Peyer's patch (tissue), 4 donors: ENCODE measurements at regions not wholly inside any gene's neighbourhood (a gene's known extent, or its start where the extent isn't known, plus 50 kb on each side); places are given as distances from the start of the nearest gene placed in this dataset.
"Not testable (repeated sequence)": the region's sequence is repeated elsewhere in the genome, so short reads cannot be mapped to it uniquely, and the experiment has no call there.

Source experiments
- DNase-seq, 3 donors: peaks; one replicate each; pipeline ENCODE4 v3.0.0-alpha.2; 2017 to 2019
- H3K27ac ChIP-seq, 4 donors: fragments of 200-600 bp; sonication (generic); one replicate each; pipeline ENCODE4 v1.5.1; 2016 to 2019
- H3K27me3 ChIP-seq, 2 donors: fragments of 200-600 bp; sonication (generic); one replicate each; pipeline ENCODE4 v1.5.1; 2019
- H3K36me3 ChIP-seq, 3 donors: fragments of 200-600 bp; sonication (generic); one replicate each; pipeline ENCODE4 v1.5.1; 2016 to 2019
- H3K4me1 ChIP-seq, 4 donors: fragments of 200-600 bp; sonication (generic); one replicate each; pipeline ENCODE4 v1.5.1; 2016 to 2019
- H3K4me3 ChIP-seq, 4 donors: fragments of 200-600 bp; sonication (generic); 1 replicate in 3 of 4; 2 replicates in 1 of 4; pipeline ENCODE4 v1.5.1; 2016 to 2019; ENCODE audit warnings: mild to moderate bottlenecking in 1 of 4
- H3K9me3 ChIP-seq, 4 donors: fragments of 200-600 bp; sonication (generic); one replicate each; pipeline ENCODE4 v1.5.1; 2016 to 2019; ENCODE audit warnings: mild to moderate bottlenecking in 1 of 4
- CTCF ChIP-seq, 6 experiments: fragments of 450-650 bp in 4 of 6; fragments of 200-600 bp in 2 of 6; sonication (generic) in 1 of 6; IDR thresholded peaks; one replicate each; pipeline ENCODE4 v1.5.1; 2017 to 2019; ENCODE audit warnings: antibody characterized with exemption in 6 of 6, mild to moderate bottlenecking in 3 of 6, moderate library complexity in 1 of 6
- POLR2A ChIP-seq, 2 donors: fragments of 450-650 bp; IDR thresholded peaks; one replicate each; pipeline ENCODE4 v1.5.1; 2017; ENCODE audit warnings: antibody characterized with exemption in 2 of 2, mild to moderate bottlenecking in 2 of 2, moderate library complexity in 2 of 2

GRCh38 chr5:104023739-104024138 lies 461.1 kb upstream of the NUDT12 start:
- no peak for TF ChIP-seq POLR2A (IDR thresholded peaks at IDR 0.05)
- no peak for TF ChIP-seq CTCF (IDR thresholded peaks at IDR 0.05)
- no peak for DNase-seq

GRCh38 chr5:104019956-104020355 lies 457.4 kb upstream of the NUDT12 start:
- no peaks in the 10 kb centered on the region for H3K36me3 ChIP-seq
- TF ChIP-seq POLR2A (IDR thresholded peaks at IDR 0.05) (no peak), CTCF (IDR thresholded peaks at IDR 0.05) (no peak)
- no peaks in the 10 kb centered on the region for H3K9me3 ChIP-seq
- no peak overlapping the region for H3K27ac ChIP-seq
- no peaks in the 10 kb centered on the region for H3K27me3 ChIP-seq
- no peak for DNase-seq
- H3K4me1 ChIP-seq: no peaks in the 10 kb centered on the region
- no peak overlapping the region for H3K4me3 ChIP-seq

More at GRCh38 chr5:104023739-104024138, 461.1 kb upstream of the NUDT12 start:
- no peaks in the 10 kb centered on the region for H3K9me3 ChIP-seq
- H3K4me3 ChIP-seq: no peak overlapping the region
- no peaks in the 10 kb centered on the region for H3K36me3 ChIP-seq
- no peaks in the 10 kb centered on the region for H3K4me1 ChIP-seq
- H3K27me3 ChIP-seq: no peaks in the 10 kb centered on the region
- H3K27ac ChIP-seq: no peak overlapping the region

- no peaks in the 10 kb centered on the region for H3K4me1 ChIP-seq
- H3K27me3 ChIP-seq: no peaks in the 10 kb centered on the region
- no peak overlapping the region for H3K27ac ChIP-seq
- no peak for DNase-seq
- TF ChIP-seq CTCF (IDR thresholded peaks at IDR 0.05): no peak
- no peak for TF ChIP-seq POLR2A (IDR thresholded peaks at IDR 0.05)
- no peaks in the 10 kb centered on the region for H3K9me3 ChIP-seq
- no peak overlapping the region for H3K4me3 ChIP-seq
- H3K36me3 ChIP-seq: no peaks in the 10 kb centered on the region
Observed at GRCh38 chr5:104018299-104018698, 455.7 kb upstream of the NUDT12 start.

- no peaks in the 10 kb centered on the region for H3K9me3 ChIP-seq
- H3K36me3 ChIP-seq: no peaks in the 10 kb centered on the region
- H3K4me3 ChIP-seq: no peak overlapping the region
- no peaks in the 10 kb centered on the region for H3K27me3 ChIP-seq
- TF ChIP-seq CTCF (IDR thresholded peaks at IDR 0.05) (no peak), POLR2A (IDR thresholded peaks at IDR 0.05) (no peak)
- no peaks in the 10 kb centered on the region for H3K4me1 ChIP-seq
- DNase-seq: no peak
- no peak overlapping the region for H3K27ac ChIP-seq
Observed at GRCh38 chr5:104016646-104017045, 454.1 kb upstream of the NUDT12 start.

- TF ChIP-seq POLR2A (IDR thresholded peaks at IDR 0.05) (no peak), CTCF (IDR thresholded peaks at IDR 0.05) (no peak)
- Histone ChIP-seq H3K27ac (no peak overlapping the region), H3K4me3 (no peak overlapping the region), H3K4me1 (no peaks in the 10 kb centered on the region), H3K9me3 (no peaks in the 10 kb centered on the region), H3K27me3 (no peaks in the 10 kb centered on the region), H3K36me3 (no peaks in the 10 kb centered on the region)
- no peak for DNase-seq
Observed at GRCh38 chr5:104015765-104016164, 453.2 kb upstream of the NUDT12 start.

- not testable (repeated sequence) for H3K36me3 ChIP-seq, H3K27ac ChIP-seq, H3K27me3 ChIP-seq
Observed at GRCh38 chr5:104002783-104003182, 440.2 kb upstream of the NUDT12 start.

More at GRCh38 chr5:104002783-104003182, 440.2 kb upstream of the NUDT12 start:
- not testable (repeated sequence) for DNase-seq, H3K9me3 ChIP-seq, H3K4me3 ChIP-seq, H3K4me1 ChIP-seq
